Activated naive CD8-positive, alpha-beta T cell treated with anti-CD3 and anti-CD28 coated beads, Interleukin-2, amount 10 ng/mL, durations not matched to agents 7 days and 5 days (primary cell): ENCODE measurements at regions not wholly inside any gene's neighbourhood (a gene's known extent, or its start where the extent isn't known, plus 50 kb on each side); places are given as distances from the start of the nearest gene placed in this dataset.
"Not testable (repeated sequence)": the region's sequence is repeated elsewhere in the genome, so short reads cannot be mapped to it uniquely, and the experiment has no call there.

Source experiments
- ATAC-seq: fragments of 150-1000 bp; cut with Tn5 transposase; one replicate; pipeline ENCODE4 v1.10.0; 2021; ENCODE audit warnings: low read depth, moderate library complexity
- POLR2A ChIA-PET: fragments of 350-600 bp; sonication (Branson Sonifier 250); formaldehyde crosslinking; loops from one replicate; lab custom pipeline; 2021; ENCODE audit warnings: antibody characterized with exemption; lab: Charles Lee
- DNase-seq: peaks from one replicate; pipeline ENCODE4 v3.0.0; 2021
- H3K27ac Mint-ChIP-seq: one replicate; pipeline ENCODE4 v1.8.0; 2022; ENCODE audit warnings: mild to moderate bottlenecking, mixed read lengths
- H3K27me3 Mint-ChIP-seq: one replicate; pipeline ENCODE4 v1.8.0; 2022; ENCODE audit warnings: mild to moderate bottlenecking, moderate library complexity, mixed read lengths
- H3K36me3 Mint-ChIP-seq: one replicate; pipeline ENCODE4 v1.8.0; 2021; ENCODE audit warnings: mild to moderate bottlenecking, mixed read lengths
- H3K4me1 Mint-ChIP-seq: one replicate; pipeline ENCODE4 v1.8.0; 2021; ENCODE audit warnings: mixed read lengths
- H3K4me3 Mint-ChIP-seq: one replicate; pipeline ENCODE4 v1.8.0; 2022; ENCODE audit warnings: mild to moderate bottlenecking, moderate library complexity, mixed read lengths
- H3K9me3 Mint-ChIP-seq: one replicate; pipeline ENCODE4 v1.8.0; 2021; ENCODE audit warnings: mixed read lengths

DNA sequence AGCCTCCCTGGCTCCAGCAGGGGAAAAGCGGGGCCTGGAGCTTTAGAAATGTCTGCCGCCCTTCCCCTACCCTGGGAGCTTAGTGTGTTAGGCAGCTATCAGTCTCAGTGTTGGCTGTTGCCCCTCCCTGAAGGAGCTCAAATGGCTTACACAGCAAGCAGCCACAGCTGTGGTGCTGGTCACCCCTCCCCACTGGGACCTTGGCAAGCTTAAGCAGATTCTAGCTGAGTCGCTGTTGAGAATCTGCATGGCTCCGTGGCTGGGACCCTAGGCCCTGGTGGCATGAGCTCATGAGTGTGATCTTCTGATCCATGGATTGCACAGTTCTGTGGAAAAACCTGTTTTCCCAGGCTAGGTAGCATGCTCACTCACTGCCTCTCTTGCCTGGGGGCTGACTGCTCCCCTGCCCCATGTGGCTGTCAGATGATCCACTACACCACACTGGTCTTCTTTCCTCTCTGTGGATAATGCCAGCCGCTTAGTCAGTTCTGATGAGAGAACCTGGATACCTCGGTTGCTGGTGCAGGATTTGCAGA is 714.0 kb downstream of the MAFB start:
- Mint-ChIP-seq H3K4me1 (no peaks in the 10 kb centered on the region), H3K27me3 (no peaks in the 10 kb centered on the region), H3K36me3 (no peaks in the 10 kb centered on the region)

DNA sequence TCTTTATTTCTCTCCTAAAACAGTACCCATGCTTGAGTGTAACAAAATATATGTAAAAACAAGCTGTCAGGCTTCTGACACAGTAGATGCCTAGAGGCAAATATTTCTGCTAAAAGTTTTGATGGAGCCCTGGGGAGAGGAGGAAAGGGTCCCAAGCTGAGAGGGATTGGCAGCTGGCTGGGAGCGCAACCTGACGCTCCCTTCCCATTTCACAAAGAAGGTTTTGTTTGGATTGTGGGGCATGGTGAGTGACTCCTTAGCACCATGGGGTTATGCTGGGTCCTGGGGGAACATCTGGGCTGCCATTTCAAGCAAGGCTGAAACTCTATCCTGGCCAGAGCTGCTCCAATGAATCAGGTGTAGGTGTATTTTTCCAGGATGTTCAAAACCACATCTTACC is 720.5 kb downstream of the MAFB start:
- POLR2A ChIA-PET, result no interaction called here
- H3K4me3 Mint-ChIP-seq, result no peak overlapping the region
- no peaks in the 10 kb centered on the region for H3K9me3 Mint-ChIP-seq
- no peak for ATAC-seq
- H3K4me1 Mint-ChIP-seq, result no peaks in the 10 kb centered on the region
- no peaks in the 10 kb centered on the region for H3K36me3 Mint-ChIP-seq
- DNase-seq, result no peak
- no peak overlapping the region for H3K27ac Mint-ChIP-seq
- no peaks in the 10 kb centered on the region for H3K27me3 Mint-ChIP-seq

More for the DNA sequence above, 714.0 kb downstream of the MAFB start:
- POLR2A ChIA-PET, result no interaction called here
- DNase-seq, result no peak
- no peaks in the 10 kb centered on the region for H3K9me3 Mint-ChIP-seq
- no peak overlapping the region for H3K27ac Mint-ChIP-seq
- no peak overlapping the region for H3K4me3 Mint-ChIP-seq
- ATAC-seq, result no peak

DNA sequence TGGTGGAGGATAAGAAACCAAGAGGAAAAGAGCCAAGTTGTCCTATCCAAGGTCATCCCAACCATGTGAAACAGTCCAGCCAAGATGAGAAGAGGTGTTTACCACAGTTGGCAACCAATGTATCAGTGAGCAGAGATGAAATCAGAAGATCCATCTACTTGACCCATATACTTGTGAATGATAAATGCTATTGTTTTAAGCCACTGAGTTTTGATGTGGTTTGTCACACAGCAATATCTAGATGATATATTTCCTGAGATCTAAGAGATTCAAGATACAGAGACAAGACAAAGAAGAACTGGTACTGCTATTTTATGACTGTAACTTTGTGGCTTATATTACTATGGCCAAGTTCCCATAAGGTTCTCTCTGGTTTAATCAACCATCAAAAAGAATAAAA is 721.2 kb downstream of the MAFB start:
- no peak for DNase-seq
- POLR2A ChIA-PET, result no interaction called here

DNA sequence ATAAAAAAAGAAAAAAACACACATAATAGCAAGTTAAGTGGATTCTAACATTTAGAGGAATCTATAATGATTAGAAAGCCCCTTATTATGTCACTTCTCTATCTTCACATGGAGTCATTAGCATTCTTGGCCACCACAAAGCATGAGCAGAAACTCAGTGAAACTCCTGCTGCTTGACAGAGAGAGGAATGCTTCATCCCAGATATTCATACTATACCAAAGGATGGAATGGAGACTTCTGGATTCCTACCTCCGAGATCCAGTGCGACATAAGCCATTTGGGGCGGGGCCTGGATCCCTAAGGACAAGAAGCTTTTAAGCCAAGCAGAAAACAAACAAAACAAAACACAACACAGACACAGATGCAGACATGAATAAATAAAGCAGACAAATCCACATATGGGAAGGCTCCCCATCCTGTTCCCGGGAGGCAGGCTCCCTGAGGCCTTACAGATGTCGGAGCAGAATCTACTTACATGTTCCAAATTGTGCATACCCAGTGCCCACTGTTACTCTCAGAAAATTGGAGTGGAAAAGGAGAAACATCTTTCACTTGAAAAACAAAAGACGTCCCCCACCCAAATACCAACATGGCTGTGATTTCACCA is 727.3 kb downstream of the MAFB start:
- no peak overlapping the region for H3K27ac Mint-ChIP-seq
- no peaks in the 10 kb centered on the region for H3K27me3 Mint-ChIP-seq
- DNase-seq (no peak), ATAC-seq (no peak)
- H3K4me1 Mint-ChIP-seq, result no peaks in the 10 kb centered on the region
- H3K36me3 Mint-ChIP-seq, result no peaks in the 10 kb centered on the region
- POLR2A ChIA-PET, result no interaction called here
- H3K9me3 Mint-ChIP-seq, result no peaks in the 10 kb centered on the region
- no peak overlapping the region for H3K4me3 Mint-ChIP-seq

More for the DNA sequence above, 721.2 kb downstream of the MAFB start:
- no peaks in the 10 kb centered on the region for H3K36me3 Mint-ChIP-seq
- ATAC-seq, result no peak
- H3K27ac Mint-ChIP-seq, result no peak overlapping the region
- H3K9me3 Mint-ChIP-seq, result no peaks in the 10 kb centered on the region
- H3K4me3 Mint-ChIP-seq, result no peak overlapping the region
- no peaks in the 10 kb centered on the region for H3K27me3 Mint-ChIP-seq
- no peaks in the 10 kb centered on the region for H3K4me1 Mint-ChIP-seq

DNA sequence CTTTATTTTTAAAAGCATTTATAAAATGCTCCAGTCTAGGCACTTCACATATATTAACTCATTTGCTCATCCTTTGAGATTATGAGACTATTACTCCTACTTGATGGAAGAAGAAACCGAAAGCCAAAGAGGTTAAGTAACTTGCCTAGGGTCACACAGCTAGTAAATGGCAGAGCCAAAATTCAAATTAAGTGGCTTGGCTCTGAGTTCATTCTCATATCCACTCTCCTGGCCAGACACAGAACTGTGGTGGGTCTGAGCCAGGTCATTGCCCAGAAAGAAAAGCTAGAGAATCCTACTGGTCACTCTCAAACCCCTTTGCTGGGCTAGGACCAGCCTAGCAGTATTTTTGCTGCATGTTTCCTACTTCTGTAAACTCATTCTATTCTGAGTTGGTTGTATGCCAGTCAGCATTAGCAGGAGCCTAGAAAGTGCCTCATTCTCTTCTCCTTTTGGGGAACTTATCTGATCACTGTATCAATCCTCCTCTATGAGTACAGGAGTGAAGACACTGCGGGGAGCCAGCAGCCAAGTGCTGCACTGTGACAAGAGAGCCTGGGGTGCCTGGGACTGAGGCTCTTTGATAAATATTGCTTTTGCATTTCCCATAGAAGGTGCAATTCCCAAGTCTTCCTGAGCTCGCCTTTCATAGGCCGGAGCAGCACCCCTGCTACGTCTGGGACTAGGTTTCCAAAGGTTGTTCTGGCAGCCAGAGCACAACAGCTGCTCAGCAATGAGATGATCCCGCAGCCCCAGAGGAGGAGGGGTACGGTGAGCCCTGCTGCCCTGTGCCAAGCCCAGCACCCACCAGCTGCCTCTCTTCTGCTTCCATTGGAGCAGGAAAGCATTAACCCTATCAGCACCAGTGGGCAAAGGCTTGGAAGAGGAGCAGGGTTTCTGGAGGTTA is 728.3 kb downstream of the MAFB start:
- Mint-ChIP-seq H3K27ac (no peak overlapping the region), H3K9me3 (no peaks in the 10 kb centered on the region), H3K27me3 (no peaks in the 10 kb centered on the region), H3K4me1 (no peaks in the 10 kb centered on the region), H3K4me3 (no peak overlapping the region), H3K36me3 (no peaks in the 10 kb centered on the region)
- ATAC-seq, result no peak
- POLR2A ChIA-PET, result no interaction called here
- no peak for DNase-seq

DNA sequence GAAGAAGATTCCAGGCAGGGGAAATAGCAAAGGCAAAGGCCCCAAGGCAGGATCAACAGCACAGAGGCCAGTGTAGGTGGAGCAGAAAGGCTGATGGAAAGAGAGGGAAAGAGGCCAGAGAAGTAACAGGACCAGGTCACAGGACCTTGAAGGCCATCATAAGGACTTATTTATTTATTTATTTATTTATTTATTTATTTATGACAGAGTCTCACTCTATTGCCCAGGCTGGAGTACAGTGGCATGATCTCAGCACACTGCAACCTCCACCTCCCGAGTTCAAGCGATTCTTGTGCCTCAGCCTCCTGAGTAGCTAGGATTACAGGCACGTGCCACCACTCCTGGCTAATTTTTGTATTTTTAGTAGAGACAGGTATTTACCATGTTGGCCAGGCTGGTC is 731.1 kb downstream of the MAFB start:
- H3K36me3 Mint-ChIP-seq, POLR2A ChIA-PET: not testable (repeated sequence)

DNA sequence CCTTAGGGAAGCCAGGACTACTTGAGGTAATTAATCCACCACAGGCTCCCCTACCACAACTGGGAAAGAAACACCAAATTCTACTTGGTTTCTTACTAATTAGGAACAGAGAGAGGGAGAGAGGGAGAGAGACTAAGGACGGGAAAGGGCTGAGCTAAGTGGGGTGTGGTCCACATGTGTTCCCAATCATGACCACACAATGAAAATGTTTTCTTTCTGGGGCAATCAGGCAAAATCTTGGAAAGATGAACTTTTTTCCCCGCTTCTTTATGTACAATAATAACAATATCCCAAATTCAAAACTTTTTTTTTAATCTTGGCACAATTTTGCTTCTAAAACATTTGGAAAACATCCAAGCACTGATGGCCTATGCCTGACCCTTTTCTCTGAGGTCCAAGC is 734.4 kb downstream of the MAFB start:
- DNase-seq (no peak), ATAC-seq (no peak)
- POLR2A ChIA-PET, result no interaction called here
- no peak overlapping the region for H3K27ac Mint-ChIP-seq
- H3K4me1 Mint-ChIP-seq, result no peaks in the 10 kb centered on the region
- no peaks in the 10 kb centered on the region for H3K36me3 Mint-ChIP-seq
- no peak overlapping the region for H3K4me3 Mint-ChIP-seq
- H3K9me3 Mint-ChIP-seq, result no peaks in the 10 kb centered on the region
- H3K27me3 Mint-ChIP-seq, result no peaks in the 10 kb centered on the region

More for the DNA sequence above, 731.1 kb downstream of the MAFB start:
- not testable (repeated sequence) for H3K4me1 Mint-ChIP-seq, H3K27ac Mint-ChIP-seq, H3K9me3 Mint-ChIP-seq, H3K27me3 Mint-ChIP-seq, DNase-seq, ATAC-seq, H3K4me3 Mint-ChIP-seq

DNA sequence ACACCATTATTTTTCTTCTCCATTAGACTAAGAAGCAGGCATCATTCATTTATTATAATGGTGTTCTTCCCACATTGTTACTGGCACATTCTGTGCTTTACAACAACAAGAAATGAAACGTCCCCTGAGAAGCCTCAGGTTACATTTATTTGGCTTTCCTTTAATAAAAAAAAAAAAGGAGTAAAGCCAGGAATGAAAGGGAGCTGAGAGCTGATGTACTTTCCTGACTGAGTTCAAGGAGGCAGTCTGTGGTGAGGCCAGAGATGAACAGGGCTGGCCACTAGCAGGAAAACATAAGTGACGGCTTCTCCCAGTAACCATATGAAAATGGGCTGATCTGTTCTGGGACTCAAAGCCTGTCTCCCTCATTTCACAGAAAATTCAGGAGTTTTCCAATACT is 742.1 kb downstream of the MAFB start:
- no peak overlapping the region for H3K27ac Mint-ChIP-seq
- no peak overlapping the region for H3K4me3 Mint-ChIP-seq
- POLR2A ChIA-PET, result no interaction called here
- no peaks in the 10 kb centered on the region for H3K9me3 Mint-ChIP-seq
- no peaks in the 10 kb centered on the region for H3K36me3 Mint-ChIP-seq
- H3K4me1 Mint-ChIP-seq, result no peaks in the 10 kb centered on the region
- DNase-seq (no peak), ATAC-seq (no peak)
- H3K27me3 Mint-ChIP-seq, result no peaks in the 10 kb centered on the region

DNA sequence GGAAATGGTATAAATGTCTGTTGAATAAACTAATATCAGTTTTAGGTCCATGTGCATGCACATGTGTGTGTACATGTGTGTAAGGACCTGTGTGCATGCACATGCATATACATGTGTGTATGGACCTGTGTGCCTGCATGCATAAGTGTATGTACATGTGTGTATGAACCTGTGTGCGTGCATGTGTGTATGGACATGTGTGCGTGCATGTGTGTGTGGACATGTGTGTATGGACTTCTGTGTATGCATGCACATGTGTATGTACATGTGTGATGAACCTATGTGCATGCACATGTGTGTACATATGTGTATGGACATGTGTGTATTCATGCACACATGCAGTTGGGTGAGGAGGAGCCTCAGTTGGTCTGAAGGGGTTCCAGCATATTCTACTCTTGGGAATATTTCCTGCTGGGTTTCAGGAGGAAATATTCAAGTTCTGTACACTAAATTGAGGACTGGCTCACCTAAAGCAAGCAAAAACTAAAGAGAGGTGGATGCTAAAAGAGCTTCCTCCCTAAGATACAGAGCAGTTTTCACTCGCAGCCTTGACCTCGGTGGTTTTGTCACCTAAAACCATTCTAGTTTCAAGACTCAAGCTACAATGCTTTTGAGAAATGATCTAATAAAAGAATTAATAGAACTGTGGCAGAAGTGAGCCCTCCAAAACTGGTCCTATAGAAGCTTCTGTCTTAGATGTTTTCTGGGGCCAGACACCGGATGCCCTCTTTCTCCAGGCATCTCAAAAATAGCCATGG is 742.8 kb downstream of the MAFB start:
- no peak overlapping the region for H3K27ac Mint-ChIP-seq
- H3K4me1 Mint-ChIP-seq, result no peaks in the 10 kb centered on the region
- no peaks in the 10 kb centered on the region for H3K36me3 Mint-ChIP-seq
- H3K4me3 Mint-ChIP-seq, result no peak overlapping the region
- no peaks in the 10 kb centered on the region for H3K9me3 Mint-ChIP-seq
- DNase-seq (no peak), ATAC-seq (no peak)
- H3K27me3 Mint-ChIP-seq, result no peaks in the 10 kb centered on the region
- POLR2A ChIA-PET, result no interaction called here

DNA sequence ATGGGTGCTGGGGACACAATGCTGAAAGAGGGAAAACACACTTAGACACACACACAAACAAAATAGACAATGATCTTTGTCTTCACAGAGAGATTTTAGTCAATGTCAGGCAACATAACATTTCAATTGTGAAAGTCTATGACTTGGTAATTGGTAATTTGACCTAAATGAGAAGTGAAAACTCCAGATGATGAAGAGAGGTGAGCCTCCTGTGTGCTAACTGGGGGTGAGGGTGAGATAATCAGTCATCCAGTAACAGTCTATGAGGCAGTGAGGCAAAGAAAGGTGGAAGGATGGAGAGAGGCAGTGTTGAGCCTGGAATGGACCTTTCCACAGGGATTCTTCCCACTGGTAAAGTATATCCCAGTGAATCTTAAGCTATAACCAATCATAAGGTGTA is 744.2 kb downstream of the MAFB start:
- Mint-ChIP-seq H3K27ac (no peak overlapping the region), H3K4me3 (no peak overlapping the region), H3K36me3 (no peaks in the 10 kb centered on the region), H3K4me1 (no peaks in the 10 kb centered on the region), H3K9me3 (no peaks in the 10 kb centered on the region), H3K27me3 (no peaks in the 10 kb centered on the region)
- POLR2A ChIA-PET, result interaction anchor here (0.6 kb wide), 1 partner anchor 10 kb away, joined by 3 read pairs; no protein-coding TSS in a partner anchor
- no peak for ATAC-seq
- DNase-seq, result no peak

DNA sequence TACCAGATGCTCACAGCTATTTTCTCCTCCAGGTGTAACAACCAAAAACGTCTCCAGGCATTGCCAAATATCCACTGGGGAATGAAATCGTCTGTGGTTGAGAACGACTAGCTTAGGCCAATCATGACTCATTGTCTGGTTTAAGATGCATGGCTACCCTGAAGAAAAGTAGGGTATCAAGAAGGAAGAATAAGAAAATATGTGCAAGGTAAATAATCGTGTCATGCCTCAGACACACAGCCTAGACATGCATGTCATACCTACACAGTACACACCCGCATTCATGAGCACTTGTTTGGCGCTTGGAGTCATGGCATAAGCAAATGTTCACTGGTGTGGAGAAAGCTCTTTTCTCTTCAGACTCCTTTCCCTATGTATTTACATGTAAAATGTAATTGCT is 745.7 kb downstream of the MAFB start:
- Mint-ChIP-seq H3K27me3 (no peaks in the 10 kb centered on the region), H3K36me3 (no peaks in the 10 kb centered on the region), H3K9me3 (no peaks in the 10 kb centered on the region), H3K4me3 (no peak overlapping the region), H3K27ac (no peak overlapping the region), H3K4me1 (no peaks in the 10 kb centered on the region)
- POLR2A ChIA-PET, result no interaction called here
- ATAC-seq (no peak), DNase-seq (no peak)

DNA sequence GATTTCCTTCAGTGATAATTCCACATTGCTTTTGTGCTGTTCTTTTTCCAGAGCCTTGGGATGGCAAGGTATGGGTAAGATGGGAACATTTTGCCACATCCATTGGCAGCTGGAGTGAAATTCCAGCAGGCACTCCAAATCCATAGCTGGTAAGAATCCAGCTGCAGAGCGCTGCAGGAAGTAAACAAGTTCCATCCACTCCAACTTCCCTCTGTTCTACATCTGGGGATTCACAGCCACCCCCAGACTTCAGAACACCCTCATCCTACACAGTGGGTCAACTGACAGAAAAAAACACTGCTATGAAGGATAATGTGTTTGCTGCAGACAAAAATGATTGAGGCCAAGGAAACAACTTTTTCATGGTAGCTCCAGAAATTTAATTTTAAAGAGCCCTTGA is 747.8 kb downstream of the MAFB start:
- Mint-ChIP-seq H3K27me3 (no peaks in the 10 kb centered on the region), H3K9me3 (no peaks in the 10 kb centered on the region), H3K4me1 (no peaks in the 10 kb centered on the region), H3K4me3 (no peak overlapping the region), H3K27ac (no peak overlapping the region), H3K36me3 (no peaks in the 10 kb centered on the region)
- ATAC-seq (no peak), DNase-seq (no peak)
- POLR2A ChIA-PET, result no interaction called here

DNA sequence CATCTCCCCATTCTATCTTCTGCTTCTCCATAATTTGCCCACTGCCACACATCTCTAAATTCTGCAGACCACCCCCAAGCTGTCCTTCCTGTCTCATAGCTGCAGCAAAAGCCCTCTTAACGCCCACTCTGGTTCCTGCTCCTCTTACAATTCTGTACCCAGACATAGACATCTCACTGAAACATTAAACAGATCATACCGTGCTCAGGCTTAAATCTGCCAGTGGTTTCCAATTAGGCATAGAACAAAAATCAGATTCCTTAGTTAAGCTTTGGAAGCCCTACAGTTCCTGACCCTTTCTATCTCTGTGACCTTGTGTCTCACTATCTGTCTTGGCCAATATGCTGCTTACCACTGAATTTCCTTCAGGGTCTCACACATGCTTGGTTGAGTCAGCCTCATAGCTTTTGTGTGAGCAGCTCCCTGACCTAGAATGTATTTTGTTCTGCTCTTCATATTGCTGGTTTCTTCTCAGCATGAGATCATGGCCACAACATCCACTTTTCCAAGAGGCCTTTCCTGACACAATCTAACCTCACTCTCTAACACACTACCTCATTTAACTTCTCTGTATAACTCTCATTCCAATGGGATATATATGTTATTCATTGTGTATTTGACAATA is 749.7 kb downstream of the MAFB start:
- no peaks in the 10 kb centered on the region for H3K27me3 Mint-ChIP-seq
- no peak overlapping the region for H3K27ac Mint-ChIP-seq
- no peaks in the 10 kb centered on the region for H3K4me1 Mint-ChIP-seq
- no peaks in the 10 kb centered on the region for H3K36me3 Mint-ChIP-seq
- no peak for DNase-seq
- no peak overlapping the region for H3K4me3 Mint-ChIP-seq
- no peaks in the 10 kb centered on the region for H3K9me3 Mint-ChIP-seq
- ATAC-seq, result no peak
- POLR2A ChIA-PET, result no interaction called here
